Activated CD4-positive, alpha-beta memory T cell treated with anti-CD3 and anti-CD28 coated beads for 36 hours (primary cell): ENCODE measurements at regions not wholly inside any gene's neighbourhood (a gene's known extent, or its start where the extent isn't known, plus 50 kb on each side); places are given as distances from the start of the nearest gene placed in this dataset.
"Not testable (repeated sequence)": the region's sequence is repeated elsewhere in the genome, so short reads cannot be mapped to it uniquely, and the experiment has no call there.

Experiments used
- CTCF ChIA-PET: fragments of 350-600 bp; sonication (Branson Sonifier 250); formaldehyde crosslinking; loops from one replicate; lab custom pipeline; 2021; ENCODE audit warnings: antibody characterized with exemption, inconsistent platforms; lab: Charles Lee
- POLR2A ChIA-PET: fragments of 350-600 bp; sonication (Branson Sonifier 250); formaldehyde crosslinking; loops from one replicate; lab custom pipeline; 2021; ENCODE audit warnings: antibody characterized with exemption; lab: Charles Lee
- DNase-seq: peaks from one replicate; pipeline ENCODE4 v3.0.0-alpha.2; 2020
- H3K27ac Mint-ChIP-seq: one replicate; pipeline ENCODE4 v1.8.0; 2021; ENCODE audit warnings: mixed read lengths
- H3K27me3 Mint-ChIP-seq: one replicate; pipeline ENCODE4 v1.8.0; 2021; ENCODE audit warnings: mixed read lengths
- H3K36me3 Mint-ChIP-seq: one replicate; pipeline ENCODE4 v1.8.0; 2021; ENCODE audit warnings: mixed read lengths
- H3K4me1 Mint-ChIP-seq: one replicate; pipeline ENCODE4 v1.8.0; 2021; ENCODE audit warnings: low read depth, mixed read lengths
- H3K4me3 Mint-ChIP-seq: one replicate; pipeline ENCODE4 v1.8.0; 2021; ENCODE audit warnings: mild to moderate bottlenecking, mixed read lengths
- H3K9me3 Mint-ChIP-seq: one replicate; pipeline ENCODE4 v1.8.0; 2021; ENCODE audit warnings: mixed read lengths
- intact Hi-C: fragments of 100-400 bp; cut with micrococcal nuclease; formaldehyde crosslinking; loops from one replicate; pipeline ENCODE4 v1.15.1; 2023

DNA sequence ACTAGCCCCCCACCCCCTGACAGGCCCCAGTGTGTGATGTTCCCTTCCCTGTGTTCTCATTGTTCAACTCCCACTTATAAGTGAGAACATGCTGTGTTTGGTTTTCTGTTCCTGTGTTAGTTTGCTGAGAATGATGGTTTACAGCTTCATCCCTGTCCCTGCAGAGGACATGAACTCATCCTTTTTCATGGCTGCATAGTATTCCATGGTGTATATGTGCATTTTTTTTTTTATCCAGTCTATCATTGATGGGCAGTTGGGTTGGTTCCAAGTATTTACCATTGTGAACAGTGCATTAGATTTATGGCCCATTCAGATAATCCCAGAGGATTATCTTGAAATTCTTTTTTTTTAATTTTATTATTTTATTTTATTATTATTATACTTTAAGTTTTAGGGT, 872.5 kb upstream of the ARRDC3 start:
- H3K27ac Mint-ChIP-seq, intact Hi-C loops, H3K27me3 Mint-ChIP-seq: not testable (repeated sequence)

DNA sequence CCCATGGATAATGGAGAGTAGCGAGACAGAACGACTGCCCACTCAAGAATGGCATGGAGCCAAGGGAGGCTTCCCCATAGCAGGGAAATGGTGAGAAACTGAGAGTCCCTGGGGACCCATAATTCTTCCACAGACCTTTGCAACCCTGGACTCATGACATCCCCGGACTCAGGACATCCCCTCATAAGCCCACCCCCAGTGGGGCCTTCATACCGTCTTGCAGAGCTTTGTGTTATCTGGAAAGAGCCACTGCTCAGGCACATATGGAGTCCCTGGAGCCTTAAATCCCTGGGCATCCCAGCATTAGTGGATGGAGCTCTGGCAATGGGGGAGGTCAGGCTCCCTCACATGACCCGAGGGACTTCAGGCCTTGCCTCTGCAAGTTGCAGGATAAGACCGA, 865.4 kb upstream of the ARRDC3 start:
- ChIA-PET CTCF (no interaction called here), POLR2A (no interaction called here)
- no peaks in the 10 kb centered on the region for H3K27me3 Mint-ChIP-seq
- no peak overlapping the region for H3K4me3 Mint-ChIP-seq
- intact Hi-C loops = no loop called here
- H3K4me1 Mint-ChIP-seq = no peaks in the 10 kb centered on the region
- H3K27ac Mint-ChIP-seq = no peak overlapping the region
- no peaks in the 10 kb centered on the region for H3K36me3 Mint-ChIP-seq
- H3K9me3 Mint-ChIP-seq = peaks cover 10% of the 10 kb centered on the region
- no peak for DNase-seq

More for the DNA sequence above, 872.5 kb upstream of the ARRDC3 start:
- H3K4me1 Mint-ChIP-seq, H3K36me3 Mint-ChIP-seq, POLR2A ChIA-PET, CTCF ChIA-PET, DNase-seq, H3K4me3 Mint-ChIP-seq: not testable (repeated sequence)
- H3K9me3 Mint-ChIP-seq = peaks cover 12% of the 10 kb centered on the region

DNA sequence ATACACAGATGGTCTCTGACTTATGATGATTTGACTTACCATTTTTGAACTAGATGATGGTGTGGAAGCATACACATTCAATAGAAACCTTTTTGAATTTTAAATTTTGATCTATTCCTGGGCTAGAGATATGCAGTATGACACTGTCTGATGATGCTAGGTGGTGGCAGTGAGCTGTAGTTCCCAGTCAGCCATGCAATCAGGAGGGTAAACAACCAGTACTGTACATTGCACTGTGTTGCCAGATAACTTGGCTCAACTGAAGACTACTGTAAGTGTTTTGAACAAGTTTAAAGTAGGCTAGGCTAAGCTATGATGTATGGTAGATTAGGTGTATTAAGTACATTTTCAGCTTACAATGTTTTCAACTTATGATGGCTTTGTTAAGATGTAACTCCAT, 859.1 kb upstream of the ARRDC3 start:
- Mint-ChIP-seq H3K27me3 (no peaks in the 10 kb centered on the region), H3K36me3 (no peaks in the 10 kb centered on the region), H3K9me3 (no peaks in the 10 kb centered on the region), H3K4me3 (no peak overlapping the region), H3K27ac (no peak overlapping the region), H3K4me1 (no peaks in the 10 kb centered on the region)
- ChIA-PET POLR2A (no interaction called here), CTCF (no interaction called here)
- no peak for DNase-seq
- intact Hi-C loops = no loop called here

GRCh38 chr5:92237896-92238295, 854.8 kb upstream of the ARRDC3 start:
- no peak for DNase-seq
- H3K4me1 Mint-ChIP-seq = no peaks in the 10 kb centered on the region
- no peaks in the 10 kb centered on the region for H3K27me3 Mint-ChIP-seq
- no peak overlapping the region for H3K27ac Mint-ChIP-seq
- intact Hi-C loops = no loop called here
- H3K4me3 Mint-ChIP-seq = no peak overlapping the region
- H3K36me3 Mint-ChIP-seq = no peaks in the 10 kb centered on the region
- ChIA-PET CTCF (no interaction called here), POLR2A (no interaction called here)
- peaks cover 4% of the 10 kb centered on the region for H3K9me3 Mint-ChIP-seq

DNA sequence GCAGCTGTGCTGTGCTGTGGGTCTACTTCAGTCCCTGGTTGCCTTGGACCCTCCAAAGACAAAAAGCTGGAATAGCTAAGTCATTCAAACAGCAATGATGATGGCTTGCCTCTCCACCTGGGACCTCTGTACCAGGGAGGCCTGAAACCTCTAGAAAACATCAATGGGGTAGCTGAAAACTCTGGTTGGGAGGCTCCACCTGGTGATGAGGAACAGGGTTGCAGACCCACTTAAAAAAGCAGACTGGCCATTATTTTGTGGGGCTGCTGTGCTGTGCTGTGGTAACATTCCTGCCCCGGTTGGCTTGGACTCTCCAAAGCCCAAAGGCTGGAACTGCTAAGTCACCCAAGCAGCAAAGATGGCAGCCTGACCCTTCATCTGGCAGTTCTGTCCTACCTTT, 839.3 kb upstream of the ARRDC3 start:
- DNase-seq = no peak
- ChIA-PET CTCF (no interaction called here), POLR2A (no interaction called here)
- no peak overlapping the region for H3K27ac Mint-ChIP-seq
- H3K9me3 Mint-ChIP-seq = peaks cover 26% of the 10 kb centered on the region
- H3K36me3 Mint-ChIP-seq = no peaks in the 10 kb centered on the region
- H3K4me1 Mint-ChIP-seq = no peaks in the 10 kb centered on the region
- intact Hi-C loops = no loop called here
- no peaks in the 10 kb centered on the region for H3K27me3 Mint-ChIP-seq
- no peak overlapping the region for H3K4me3 Mint-ChIP-seq

DNA sequence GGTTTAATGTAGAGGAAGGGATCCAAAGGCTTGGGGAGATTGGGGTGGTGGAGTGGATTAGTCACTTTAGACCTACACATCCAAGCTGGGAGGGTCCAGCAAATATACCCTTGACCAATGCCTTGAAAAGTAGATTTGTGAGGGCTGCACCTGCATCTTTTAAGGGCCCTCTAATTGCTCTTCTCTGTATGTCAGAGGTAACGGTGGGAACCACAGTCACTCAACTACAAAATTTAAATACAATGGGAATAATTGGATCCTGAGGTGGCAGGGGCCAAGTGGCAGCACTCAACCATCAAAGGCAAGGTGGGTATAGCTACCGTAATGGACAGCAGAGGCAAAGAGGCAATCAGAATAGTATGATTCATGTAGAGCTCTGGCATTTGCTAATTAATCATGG, 833.7 kb upstream of the ARRDC3 start:
- H3K9me3 Mint-ChIP-seq = peaks cover 25% of the 10 kb centered on the region
- H3K4me3 Mint-ChIP-seq, CTCF ChIA-PET, H3K36me3 Mint-ChIP-seq, H3K27ac Mint-ChIP-seq, H3K4me1 Mint-ChIP-seq, DNase-seq, H3K27me3 Mint-ChIP-seq, POLR2A ChIA-PET, intact Hi-C loops: not testable (repeated sequence)

GRCh38 chr5:92215116-92215515, 832.0 kb upstream of the ARRDC3 start:
- H3K4me3 Mint-ChIP-seq = no peak overlapping the region
- no peaks in the 10 kb centered on the region for H3K36me3 Mint-ChIP-seq
- POLR2A ChIA-PET = no interaction called here
- CTCF ChIA-PET = no interaction called here
- H3K27ac Mint-ChIP-seq = no peak overlapping the region
- peaks cover 28% of the 10 kb centered on the region for H3K9me3 Mint-ChIP-seq
- H3K27me3 Mint-ChIP-seq = no peaks in the 10 kb centered on the region
- intact Hi-C loops = no loop called here
- no peaks in the 10 kb centered on the region for H3K4me1 Mint-ChIP-seq
- no peak for DNase-seq

DNA sequence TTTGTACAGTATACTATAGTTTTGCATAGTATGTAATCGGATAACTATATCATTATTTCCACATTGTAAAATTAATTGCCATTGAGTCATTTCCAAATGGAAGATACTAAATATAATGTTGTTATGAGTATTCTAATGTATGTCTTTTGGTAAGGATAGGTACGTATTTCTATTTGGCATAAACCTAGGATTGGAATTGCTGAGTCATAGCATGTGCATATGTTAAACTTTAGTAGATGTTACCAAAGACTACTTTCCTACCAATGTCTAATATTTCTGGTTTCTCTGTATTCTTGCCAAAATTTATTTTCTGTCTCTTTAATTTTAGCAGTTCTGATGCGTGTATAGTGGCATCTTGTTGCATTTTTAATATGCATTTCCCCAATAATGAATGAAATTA, 825.1 kb upstream of the ARRDC3 start:
- no peaks in the 10 kb centered on the region for H3K36me3 Mint-ChIP-seq
- ChIA-PET CTCF (no interaction called here), POLR2A (no interaction called here)
- H3K4me1 Mint-ChIP-seq = no peaks in the 10 kb centered on the region
- H3K27me3 Mint-ChIP-seq = no peaks in the 10 kb centered on the region
- no peak overlapping the region for H3K27ac Mint-ChIP-seq
- peaks cover 9% of the 10 kb centered on the region for H3K9me3 Mint-ChIP-seq
- no peak for DNase-seq
- no peak overlapping the region for H3K4me3 Mint-ChIP-seq
- intact Hi-C loops = no loop called here

DNA sequence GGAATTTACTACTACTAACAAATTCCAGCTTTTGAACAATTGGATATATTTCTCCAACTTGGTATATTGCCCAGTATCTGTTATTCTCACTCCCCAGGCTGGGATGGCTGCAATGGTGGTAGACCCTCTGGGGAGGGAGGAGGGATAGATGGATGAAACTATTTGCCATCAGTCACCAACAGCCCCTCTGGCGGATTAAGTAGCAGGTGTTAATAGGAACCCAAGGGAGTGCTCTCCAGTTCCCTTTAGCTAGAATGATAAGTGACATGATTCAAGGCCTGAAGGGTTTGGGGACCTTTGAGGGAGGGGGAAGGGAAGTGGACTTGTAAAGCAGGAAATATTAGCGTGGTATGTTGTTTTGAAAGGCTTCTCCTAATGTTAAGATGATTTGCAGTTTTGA, 824.0 kb upstream of the ARRDC3 start:
- Mint-ChIP-seq H3K4me3 (no peak overlapping the region), H3K36me3 (no peaks in the 10 kb centered on the region), H3K4me1 (no peaks in the 10 kb centered on the region), H3K27ac (no peak overlapping the region), H3K27me3 (no peaks in the 10 kb centered on the region), H3K9me3 (peaks cover 4% of the 10 kb centered on the region)
- DNase-seq = no peak
- CTCF ChIA-PET = no interaction called here
- POLR2A ChIA-PET = no interaction called here
- intact Hi-C loops = no loop called here

GRCh38 chr5:92206681-92207080, 823.6 kb upstream of the ARRDC3 start:
- POLR2A ChIA-PET = no interaction called here
- no peak overlapping the region for H3K4me3 Mint-ChIP-seq
- intact Hi-C loops = no loop called here

DNA sequence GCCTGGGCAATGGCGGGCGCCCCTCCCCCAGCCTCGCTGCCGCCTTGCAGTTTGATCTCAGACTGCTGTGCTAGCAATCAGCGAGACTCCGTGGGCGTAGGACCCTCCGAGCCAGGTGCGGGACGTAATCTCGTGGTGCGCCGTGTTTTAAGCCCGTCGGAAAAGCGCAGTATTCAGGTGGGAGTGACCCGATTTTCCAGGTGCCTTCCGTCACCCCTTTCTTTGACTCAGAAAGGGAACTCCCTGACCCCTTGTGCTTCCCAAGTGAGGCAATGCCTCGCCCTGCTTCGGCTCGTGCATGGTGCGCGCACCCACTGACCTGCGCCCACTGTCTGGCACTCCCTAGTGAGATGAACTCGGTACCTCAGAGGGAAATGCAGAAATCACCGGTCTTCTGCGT, 815.9 kb upstream of the ARRDC3 start:
- H3K36me3 Mint-ChIP-seq, DNase-seq, intact Hi-C loops, H3K27me3 Mint-ChIP-seq, H3K4me1 Mint-ChIP-seq, POLR2A ChIA-PET, H3K27ac Mint-ChIP-seq, H3K9me3 Mint-ChIP-seq, H3K4me3 Mint-ChIP-seq, CTCF ChIA-PET: not testable (repeated sequence)

More at GRCh38 chr5:92206681-92207080, 823.6 kb upstream of the ARRDC3 start:
- peaks cover 1% of the 10 kb centered on the region for H3K9me3 Mint-ChIP-seq
- DNase-seq = no peak
- H3K36me3 Mint-ChIP-seq = no peaks in the 10 kb centered on the region
- no peaks in the 10 kb centered on the region for H3K27me3 Mint-ChIP-seq
- H3K4me1 Mint-ChIP-seq = no peaks in the 10 kb centered on the region
- CTCF ChIA-PET = no interaction called here
- no peak overlapping the region for H3K27ac Mint-ChIP-seq

DNA sequence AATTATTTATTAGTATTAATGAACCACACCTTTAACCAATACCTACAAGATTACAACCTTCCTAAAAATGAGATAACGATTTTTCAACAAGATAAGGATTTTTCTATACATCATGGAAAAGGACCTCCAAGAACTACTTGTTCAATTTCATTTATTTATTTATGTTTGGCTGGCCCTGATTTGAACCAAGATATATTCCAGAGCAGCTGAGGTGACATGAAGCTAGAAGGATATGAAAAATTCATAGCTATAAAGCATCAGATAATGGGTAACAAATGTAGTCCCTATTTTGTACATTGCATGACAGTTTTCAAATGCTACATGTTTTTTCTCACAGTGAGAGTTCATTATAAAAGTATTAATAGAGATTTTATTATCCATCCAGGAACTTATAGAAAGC, 798.5 kb upstream of the ARRDC3 start:
- intact Hi-C loops = no loop called here
- Mint-ChIP-seq H3K27me3 (no peaks in the 10 kb centered on the region), H3K27ac (no peak overlapping the region), H3K9me3 (no peaks in the 10 kb centered on the region), H3K36me3 (no peaks in the 10 kb centered on the region), H3K4me3 (no peak overlapping the region), H3K4me1 (no peaks in the 10 kb centered on the region)
- CTCF ChIA-PET = no interaction called here
- DNase-seq = no peak
- POLR2A ChIA-PET = no interaction called here

DNA sequence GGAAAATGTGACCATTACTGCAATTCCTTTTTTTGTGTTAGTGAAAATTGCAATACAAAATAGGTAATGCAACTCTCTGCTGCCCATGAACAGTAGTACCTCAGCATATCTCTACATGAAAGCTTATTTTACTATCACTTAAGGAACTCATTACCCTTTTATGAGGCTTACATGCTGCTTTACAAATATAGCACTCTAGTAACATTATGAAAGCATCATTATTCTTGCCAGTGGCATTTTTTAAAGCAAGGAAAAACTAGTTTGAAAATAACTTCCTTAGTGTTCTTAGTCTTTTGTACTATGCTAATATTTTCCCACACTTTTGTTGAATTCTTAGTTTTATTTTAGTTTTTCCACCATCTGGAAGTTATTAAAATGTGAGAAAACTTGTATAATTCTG, 797.3 kb upstream of the ARRDC3 start:
- Mint-ChIP-seq H3K4me3 (no peak overlapping the region), H3K9me3 (no peaks in the 10 kb centered on the region), H3K36me3 (no peaks in the 10 kb centered on the region), H3K27me3 (no peaks in the 10 kb centered on the region), H3K4me1 (no peaks in the 10 kb centered on the region), H3K27ac (no peak overlapping the region)
- POLR2A ChIA-PET = no interaction called here
- intact Hi-C loops = no loop called here
- CTCF ChIA-PET = no interaction called here
- no peak for DNase-seq

- intact Hi-C loops = no loop called here
- no peak for DNase-seq
- H3K27ac Mint-ChIP-seq = no peak overlapping the region
- ChIA-PET CTCF (no interaction called here), POLR2A (no interaction called here)
- no peaks in the 10 kb centered on the region for H3K36me3 Mint-ChIP-seq
- H3K9me3 Mint-ChIP-seq = no peaks in the 10 kb centered on the region
- H3K4me1 Mint-ChIP-seq = no peaks in the 10 kb centered on the region
- H3K4me3 Mint-ChIP-seq = no peak overlapping the region
- H3K27me3 Mint-ChIP-seq = no peaks in the 10 kb centered on the region
These were observed 796.5 kb upstream of the ARRDC3 start for GRCh38 chr5:92179651-92180050.
